ENCODE measurements at regions not wholly inside any gene's neighbourhood (a gene's known extent, or its start where the extent isn't known, plus 50 kb on each side); places are given as distances from the start of the nearest gene placed in this dataset.

GRCh38 chr14:51550636-51551035 is 101.1 kb upstream of the FRMD6 start:
- no peaks in the 10 kb centered on the region for H3K36me3 Mint-ChIP-seq
- H3K9me3 Mint-ChIP-seq, result peaks cover 0 to 2% (median 0%) of the 10 kb centered on the region in 3 donors
- H3K27me3 Mint-ChIP-seq, result peaks cover 4% of the 10 kb centered on the region
- H3K4me3 Mint-ChIP-seq, result no peak overlapping the region
- H3K4me1 Mint-ChIP-seq, result peaks cover 0 to 2% (median 0%) of the 10 kb centered on the region in 3 donors
- no peak overlapping the region for H3K27ac Mint-ChIP-seq

- Mint-ChIP-seq H3K4me1 (peaks cover 0 to 2% (median 0%) of the 10 kb centered on the region in 3 donors), H3K9me3 (peaks cover 0 to 2% (median 0%) of the 10 kb centered on the region in 3 donors), H3K4me3 (no peak overlapping the region), H3K27ac (no peak overlapping the region), H3K27me3 (peaks cover 4% of the 10 kb centered on the region), H3K36me3 (no peaks in the 10 kb centered on the region)
Measured at GRCh38 chr14:51552275-51552674, 99.4 kb upstream of the FRMD6 start.

GRCh38 chr14:51552768-51553404 is 98.8 kb upstream of the FRMD6 start:
- peaks cover 0 to 2% (median 0%) of the 10 kb centered on the region in 3 donors for H3K4me1 Mint-ChIP-seq

GRCh38 chr14:51554339-51554920 is 97.3 kb upstream of the FRMD6 start:
- Mint-ChIP-seq H3K4me3 (no peak overlapping the region), H3K27me3 (peaks cover 2% of the 10 kb centered on the region), H3K36me3 (no peaks in the 10 kb centered on the region), H3K4me1 (no peaks in the 10 kb centered on the region), H3K27ac (no peak overlapping the region), H3K9me3 (no peaks in the 10 kb centered on the region)

More at GRCh38 chr14:51552768-51553404, 98.8 kb upstream of the FRMD6 start:
- Mint-ChIP-seq H3K4me3 (no peak overlapping the region), H3K27ac (no peak overlapping the region), H3K27me3 (peaks cover 4% of the 10 kb centered on the region), H3K36me3 (no peaks in the 10 kb centered on the region), H3K9me3 (peaks cover 0 to 2% (median 0%) of the 10 kb centered on the region in 3 donors)

DNA sequence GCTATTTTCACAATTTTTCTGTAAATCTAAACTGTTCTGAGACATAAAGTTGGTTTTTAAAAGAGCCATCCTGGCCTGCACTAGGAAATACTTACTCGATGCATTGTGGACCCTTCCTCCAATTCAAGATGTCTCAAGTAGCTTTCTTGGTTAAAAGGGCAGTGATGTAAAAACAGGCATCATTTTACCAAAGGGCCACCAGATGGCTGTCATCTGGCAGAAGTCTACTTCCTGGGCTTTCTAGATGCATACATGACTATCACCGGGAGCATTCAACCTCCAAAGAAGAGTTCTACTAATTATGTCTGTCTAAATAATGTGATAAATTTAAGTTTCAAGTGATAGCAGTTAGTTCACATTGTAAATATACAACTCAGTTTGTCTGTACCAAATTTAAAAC is 96.8 kb upstream of the FRMD6 start:
- Mint-ChIP-seq H3K36me3 (no peaks in the 10 kb centered on the region), H3K4me1 (no peaks in the 10 kb centered on the region), H3K4me3 (no peak overlapping the region), H3K27ac (no peak overlapping the region), H3K27me3 (peaks cover 3% of the 10 kb centered on the region), H3K9me3 (no peaks in the 10 kb centered on the region)

DNA sequence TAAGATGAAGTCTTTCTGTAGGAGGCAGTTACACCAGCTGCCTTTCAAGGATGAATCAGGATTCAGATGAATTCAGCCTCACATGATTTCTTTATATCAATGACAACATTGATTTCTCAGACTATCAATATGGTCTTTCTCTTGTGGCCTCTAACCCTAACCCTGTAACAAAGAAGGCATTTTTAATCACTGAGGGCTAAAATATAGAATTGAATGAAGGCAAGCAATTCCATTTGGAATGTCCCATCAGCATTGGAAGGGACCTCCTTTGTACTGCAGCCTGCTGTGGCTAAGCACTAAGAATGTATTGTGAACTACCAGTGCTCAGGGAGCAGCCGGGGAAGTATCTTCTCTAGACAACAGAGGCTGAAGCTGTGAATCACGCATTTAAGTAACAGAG is 90.6 kb upstream of the FRMD6 start:
- H3K27ac Mint-ChIP-seq, result no peak overlapping the region
- peaks cover 1% of the 10 kb centered on the region for H3K27me3 Mint-ChIP-seq

GRCh38 chr14:51562816-51563215 is 88.9 kb upstream of the FRMD6 start:
- no peak overlapping the region for H3K27ac Mint-ChIP-seq
- H3K4me3 Mint-ChIP-seq, result no peak overlapping the region
- peaks cover 1% of the 10 kb centered on the region for H3K27me3 Mint-ChIP-seq
- H3K4me1 Mint-ChIP-seq, result peaks cover 0 to 2% (median 0%) of the 10 kb centered on the region in 3 donors
- H3K36me3 Mint-ChIP-seq, result no peaks in the 10 kb centered on the region
- peaks cover 0 to 2% (median 0%) of the 10 kb centered on the region in 3 donors for H3K9me3 Mint-ChIP-seq

More for the DNA sequence above, 90.6 kb upstream of the FRMD6 start:
- H3K4me3 Mint-ChIP-seq, result no peak overlapping the region
- no peaks in the 10 kb centered on the region for H3K4me1 Mint-ChIP-seq
- no peaks in the 10 kb centered on the region for H3K36me3 Mint-ChIP-seq
- peaks cover 0 to 2% (median 0%) of the 10 kb centered on the region in 3 donors for H3K9me3 Mint-ChIP-seq

GRCh38 chr14:51563560-51563959 is 88.2 kb upstream of the FRMD6 start:
- Mint-ChIP-seq H3K4me1 (peaks cover 0 to 2% (median 0%) of the 10 kb centered on the region in 3 donors), H3K9me3 (peaks cover 0 to 2% (median 0%) of the 10 kb centered on the region in 3 donors), H3K4me3 (no peak overlapping the region), H3K36me3 (no peaks in the 10 kb centered on the region), H3K27ac (no peak overlapping the region), H3K27me3 (peaks cover 1% of the 10 kb centered on the region)

GRCh38 chr14:51564460-51564859 is 87.2 kb upstream of the FRMD6 start:
- no peak overlapping the region for H3K4me3 Mint-ChIP-seq
- H3K27ac Mint-ChIP-seq, result no peak overlapping the region

DNA sequence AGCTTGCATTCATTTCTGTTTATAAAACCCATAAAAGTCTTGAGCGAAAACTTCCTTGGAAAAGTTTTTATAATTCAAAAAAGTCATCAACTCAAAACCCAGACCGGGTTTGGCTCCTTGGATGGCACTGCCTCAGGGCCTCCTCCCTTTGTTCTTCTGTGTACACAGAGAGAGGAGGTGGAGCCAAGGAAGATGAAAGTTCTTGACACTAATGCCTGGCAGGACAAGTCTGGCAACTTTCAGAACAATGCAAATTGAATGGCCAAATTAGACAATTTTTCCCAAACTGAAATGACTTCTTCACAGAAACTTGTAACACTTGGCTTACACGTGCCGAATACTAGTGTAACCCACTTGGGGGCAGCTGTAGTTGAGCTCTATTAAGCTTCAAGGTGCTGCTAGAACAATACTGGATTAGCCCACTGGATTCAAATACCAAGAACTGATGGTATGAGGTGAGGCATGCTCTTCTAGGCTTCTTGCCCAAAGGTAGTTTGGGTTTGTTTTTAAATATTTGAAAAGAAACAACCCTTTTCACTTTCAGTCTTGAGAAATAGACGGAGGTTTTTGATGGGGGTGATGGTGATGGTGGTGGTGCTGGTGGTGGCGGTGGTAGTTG is 86.6 kb upstream of the FRMD6 start:
- H3K27me3 Mint-ChIP-seq, result no peaks in the 10 kb centered on the region
- peak overlapping the region in 1 of 4 donors; percentile 17 for H3K4me3 Mint-ChIP-seq
- no peaks in the 10 kb centered on the region for H3K36me3 Mint-ChIP-seq
- H3K9me3 Mint-ChIP-seq, result peaks cover 0 to 2% (median 0%) of the 10 kb centered on the region in 3 donors
- no peak overlapping the region for H3K27ac Mint-ChIP-seq
- H3K4me1 Mint-ChIP-seq, result peaks cover 0 to 2% (median 0%) of the 10 kb centered on the region in 3 donors

More at GRCh38 chr14:51564460-51564859, 87.2 kb upstream of the FRMD6 start:
- Mint-ChIP-seq H3K4me1 (peaks cover 0 to 2% (median 0%) of the 10 kb centered on the region in 3 donors), H3K27me3 (peaks cover under 1% of the 10 kb centered on the region), H3K9me3 (peaks cover 0 to 2% (median 0%) of the 10 kb centered on the region in 3 donors), H3K36me3 (no peaks in the 10 kb centered on the region)

DNA sequence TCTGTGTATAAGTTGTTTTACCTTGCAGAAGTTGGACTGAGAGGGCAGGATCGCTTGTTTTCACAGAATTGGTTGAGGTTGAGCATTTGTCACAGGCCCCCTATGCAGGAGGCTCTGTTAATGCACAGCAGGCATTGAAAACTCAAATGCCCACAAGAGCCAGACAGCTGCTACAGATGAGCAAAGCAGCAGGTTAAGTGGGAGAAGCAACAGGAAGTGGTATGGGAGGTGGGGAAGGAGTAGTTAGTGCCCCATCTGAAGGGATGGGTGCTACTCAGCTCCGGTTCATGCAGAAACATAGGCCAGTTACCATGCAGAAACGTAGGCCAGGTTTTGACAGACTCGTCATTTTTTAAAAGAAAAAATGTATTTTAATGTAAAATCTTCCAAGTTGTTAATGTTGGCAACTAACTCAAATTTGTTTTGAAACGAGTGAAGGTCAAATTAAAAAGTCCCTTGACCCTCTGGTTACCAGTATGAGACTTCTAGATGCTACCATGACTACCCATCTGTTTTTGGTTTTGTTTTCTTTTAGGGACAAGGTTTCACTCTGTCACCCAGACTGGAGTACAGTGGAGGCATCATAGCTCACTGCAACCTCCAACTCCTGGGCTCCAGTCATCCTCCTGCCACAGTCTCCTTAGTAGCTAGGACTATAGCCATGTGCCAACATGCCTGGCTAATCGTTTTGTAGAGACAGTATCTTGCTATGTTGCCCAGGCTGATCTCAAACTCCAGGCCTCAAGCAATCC is 84.7 kb upstream of the FRMD6 start:
- Mint-ChIP-seq H3K4me1 (peaks cover 0 to 2% (median 0%) of the 10 kb centered on the region in 3 donors), H3K27me3 (peaks cover 3% of the 10 kb centered on the region), H3K4me3 (no peak overlapping the region), H3K36me3 (no peaks in the 10 kb centered on the region), H3K27ac (no peak overlapping the region), H3K9me3 (peaks cover 0 to 2% (median 0%) of the 10 kb centered on the region in 3 donors)

GRCh38 chr14:51568366-51568765 is 83.3 kb upstream of the FRMD6 start:
- Mint-ChIP-seq H3K27me3 (peaks cover 6% of the 10 kb centered on the region), H3K36me3 (no peaks in the 10 kb centered on the region), H3K4me1 (peaks cover 0 to 2% (median 0%) of the 10 kb centered on the region in 3 donors), H3K9me3 (peaks cover 0 to 2% (median 0%) of the 10 kb centered on the region in 3 donors), H3K27ac (no peak overlapping the region), H3K4me3 (no peak overlapping the region)

DNA sequence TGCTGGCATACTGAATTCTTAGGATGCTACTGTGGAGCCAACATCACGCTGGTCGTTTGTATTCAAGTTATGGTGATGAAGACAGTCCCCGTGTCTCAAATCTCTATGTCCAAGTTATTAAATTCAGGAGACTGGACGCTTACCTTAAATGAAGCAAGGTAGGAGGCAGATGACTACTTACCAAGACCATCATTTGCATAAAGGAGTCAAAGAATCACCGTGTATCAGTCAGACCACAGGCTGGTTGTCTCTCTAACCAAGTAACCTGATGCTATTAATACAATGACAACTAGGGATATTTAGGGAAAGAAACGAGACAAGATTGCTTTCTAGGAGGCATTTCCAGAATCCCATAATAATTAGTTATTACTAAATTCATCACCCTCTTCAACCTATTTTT is 78.1 kb upstream of the FRMD6 start:
- H3K9me3 Mint-ChIP-seq, result no peaks in the 10 kb centered on the region
- H3K27me3 Mint-ChIP-seq, result peaks cover 16% of the 10 kb centered on the region
- no peaks in the 10 kb centered on the region for H3K4me1 Mint-ChIP-seq
- no peak overlapping the region for H3K27ac Mint-ChIP-seq
- H3K36me3 Mint-ChIP-seq, result no peaks in the 10 kb centered on the region
- H3K4me3 Mint-ChIP-seq, result no peak overlapping the region

GRCh38 chr14:51574009-51574408 is 77.7 kb upstream of the FRMD6 start:
- Mint-ChIP-seq H3K4me3 (no peak overlapping the region), H3K27me3 (peaks cover 16% of the 10 kb centered on the region)

More at GRCh38 chr14:51574009-51574408, 77.7 kb upstream of the FRMD6 start:
- no peaks in the 10 kb centered on the region for H3K9me3 Mint-ChIP-seq
- no peaks in the 10 kb centered on the region for H3K4me1 Mint-ChIP-seq
- no peak overlapping the region for H3K27ac Mint-ChIP-seq
- H3K36me3 Mint-ChIP-seq, result no peaks in the 10 kb centered on the region

Data from IgD-negative memory B cell (primary cell).